ENCODE measurements at regions not wholly inside any gene's neighbourhood (a gene's known extent, or its start where the extent isn't known, plus 50 kb on each side); places are given as distances from the start of the nearest gene placed in this dataset.

DNA sequence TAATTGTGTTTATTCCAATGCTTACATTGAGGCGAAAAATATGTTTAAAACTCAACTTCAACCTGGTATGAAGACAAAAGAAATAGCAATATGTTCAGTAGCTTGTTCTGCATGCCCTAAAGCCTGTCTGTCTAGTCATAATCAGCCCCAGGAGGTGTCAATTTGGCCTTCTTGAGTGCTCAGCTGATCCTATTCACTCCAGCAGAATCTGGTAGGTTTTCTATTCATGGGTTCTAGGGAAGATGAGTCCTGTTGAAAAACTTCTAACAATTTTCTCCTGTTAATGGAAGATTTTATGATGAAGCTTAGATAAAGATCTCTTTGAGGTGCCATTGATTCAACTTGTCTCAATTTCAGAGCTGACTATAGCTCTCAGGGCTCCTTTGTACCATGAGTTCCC lies 402.0 kb upstream of the UBE2E3 start:
- TF ChIP-seq, protein P1, sequence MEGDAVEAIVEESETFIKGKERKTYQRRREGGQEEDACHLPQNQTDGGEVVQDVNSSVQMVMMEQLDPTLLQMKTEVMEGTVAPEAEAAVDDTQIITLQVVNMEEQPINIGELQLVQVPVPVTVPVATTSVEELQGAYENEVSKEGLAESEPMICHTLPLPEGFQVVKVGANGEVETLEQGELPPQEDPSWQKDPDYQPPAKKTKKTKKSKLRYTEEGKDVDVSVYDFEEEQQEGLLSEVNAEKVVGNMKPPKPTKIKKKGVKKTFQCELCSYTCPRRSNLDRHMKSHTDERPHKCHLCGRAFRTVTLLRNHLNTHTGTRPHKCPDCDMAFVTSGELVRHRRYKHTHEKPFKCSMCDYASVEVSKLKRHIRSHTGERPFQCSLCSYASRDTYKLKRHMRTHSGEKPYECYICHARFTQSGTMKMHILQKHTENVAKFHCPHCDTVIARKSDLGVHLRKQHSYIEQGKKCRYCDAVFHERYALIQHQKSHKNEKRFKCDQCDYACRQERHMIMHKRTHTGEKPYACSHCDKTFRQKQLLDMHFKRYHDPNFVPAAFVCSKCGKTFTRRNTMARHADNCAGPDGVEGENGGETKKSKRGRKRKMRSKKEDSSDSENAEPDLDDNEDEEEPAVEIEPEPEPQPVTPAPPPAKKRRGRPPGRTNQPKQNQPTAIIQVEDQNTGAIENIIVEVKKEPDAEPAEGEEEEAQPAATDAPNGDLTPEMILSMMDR (conservative IDR thresholded peaks at IDR 0.05; ENCODE audit: low read depth, low read length): no peak
- TF ChIP-seq CEBPB (IDR thresholded peaks at IDR 0.05; ENCODE audit: low read depth, low read length) (no peak), RFX5 (IDR thresholded peaks at IDR 0.05; ENCODE audit: low read depth, low read length) (no peak), CHD1 (IDR thresholded peaks at IDR 0.05; ENCODE audit: low read depth, low read length) (no peak), RCOR1 (IDR thresholded peaks at IDR 0.05; ENCODE audit: insufficient replicate concordance, low read length) (no peak), MXI1 (IDR thresholded peaks at IDR 0.05; ENCODE audit: borderline replicate concordance, low read depth, low read length) (no peak), POLR2A (IDR thresholded peaks at IDR 0.05; ENCODE audit: low read depth, low read length) (no peak), RAD21 (IDR thresholded peaks at IDR 0.05; ENCODE audit: low read length) (no peak), MAZ (IDR thresholded peaks at IDR 0.05; ENCODE audit: borderline replicate concordance, low read depth, low read length) (no peak), NFE2L2 (IDR thresholded peaks at IDR 0.05; ENCODE audit: low read depth, low read length) (no peak), SMC3 (IDR thresholded peaks at IDR 0.05; ENCODE audit: low read depth, low read length) (no peak), MAFK (IDR thresholded peaks at IDR 0.05; ENCODE audit: low read depth, low read length) (no peak), BHLHE40 (IDR thresholded peaks at IDR 0.05; ENCODE audit: low read depth, low read length) (no peak), FOS (IDR thresholded peaks at IDR 0.05; ENCODE audit: low read depth, low read length) (no peak)
- TF ChIP-seq, protein P2, sequence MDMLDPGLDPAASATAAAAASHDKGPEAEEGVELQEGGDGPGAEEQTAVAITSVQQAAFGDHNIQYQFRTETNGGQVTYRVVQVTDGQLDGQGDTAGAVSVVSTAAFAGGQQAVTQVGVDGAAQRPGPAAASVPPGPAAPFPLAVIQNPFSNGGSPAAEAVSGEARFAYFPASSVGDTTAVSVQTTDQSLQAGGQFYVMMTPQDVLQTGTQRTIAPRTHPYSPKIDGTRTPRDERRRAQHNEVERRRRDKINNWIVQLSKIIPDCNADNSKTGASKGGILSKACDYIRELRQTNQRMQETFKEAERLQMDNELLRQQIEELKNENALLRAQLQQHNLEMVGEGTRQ (IDR thresholded peaks at IDR 0.05; ENCODE audit: low read depth, low read length): no peak
- TF ChIP-seq, protein P3, sequence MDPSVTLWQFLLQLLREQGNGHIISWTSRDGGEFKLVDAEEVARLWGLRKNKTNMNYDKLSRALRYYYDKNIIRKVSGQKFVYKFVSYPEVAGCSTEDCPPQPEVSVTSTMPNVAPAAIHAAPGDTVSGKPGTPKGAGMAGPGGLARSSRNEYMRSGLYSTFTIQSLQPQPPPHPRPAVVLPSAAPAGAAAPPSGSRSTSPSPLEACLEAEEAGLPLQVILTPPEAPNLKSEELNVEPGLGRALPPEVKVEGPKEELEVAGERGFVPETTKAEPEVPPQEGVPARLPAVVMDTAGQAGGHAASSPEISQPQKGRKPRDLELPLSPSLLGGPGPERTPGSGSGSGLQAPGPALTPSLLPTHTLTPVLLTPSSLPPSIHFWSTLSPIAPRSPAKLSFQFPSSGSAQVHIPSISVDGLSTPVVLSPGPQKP (IDR thresholded peaks at IDR 0.05; ENCODE audit: borderline replicate concordance, low read depth, low read length): no peak
- Histone ChIP-seq H3K9ac (ENCODE audit: low read depth, low read length) (no peak overlapping the region), H2BK5ac (ENCODE audit: low read depth, low read length, poor library complexity, severe bottlenecking) (no peak overlapping the region), H2AK9ac (replicated peaks; ENCODE audit: low read depth, low read length, poor library complexity) (no peak overlapping the region), H3K4me1 (ENCODE audit: control insufficient read depth, insufficient read depth, low read length) (no peaks in the 10 kb centered on the region), H4K20me1 (ENCODE audit: insufficient read depth, low read length) (no peaks in the 10 kb centered on the region), H3K23ac (ENCODE audit: low read depth, low read length) (no peak overlapping the region), H3K27me3 (ENCODE audit: control insufficient read depth, insufficient read depth, low read length) (no peaks in the 10 kb centered on the region), H3K4ac (ENCODE audit: low read depth, low read length) (no peak overlapping the region), H2AK5ac (ENCODE audit: low read depth, low read length) (no peak overlapping the region), H3K36me3 (ENCODE audit: control insufficient read depth, insufficient read depth, low read length) (no peaks in the 10 kb centered on the region), H4K8ac (ENCODE audit: low read depth in 2 of 2, low read length in 2 of 2) (no peak overlapping the region), H3K79me1 (ENCODE audit: low read depth in 1 of 2, low read length in 2 of 2) (no peaks in the 10 kb centered on the region), H3K4me2 (ENCODE audit: low read depth, low read length) (no peak overlapping the region), H3K56ac (ENCODE audit: extremely low read depth, insufficient read depth, low read length) (no peak overlapping the region), H2BK15ac (ENCODE audit: low read depth, low read length) (no peak overlapping the region), H3K27ac (ENCODE audit: insufficient read depth, low read length) (no peak overlapping the region), H4K5ac (ENCODE audit: low read depth, low read length) (no peak overlapping the region), H3K18ac (ENCODE audit: low read depth, low read length) (no peak overlapping the region), H3K4me3 (ENCODE audit: insufficient read depth, low read depth, low read length) (no peak overlapping the region), H2AFZ (replicated peaks; ENCODE audit: low read length, poor library complexity) (no peak overlapping the region), H3K9me1 (ENCODE audit: insufficient read depth, low read length) (peaks cover 3% of the 10 kb centered on the region; the same call in 1 of the 2 replicates), H2BK120ac (ENCODE audit: low read depth, low read length) (no peak overlapping the region), H2BK20ac (ENCODE audit: low read depth, low read length) (no peak overlapping the region), H3K14ac (replicated peaks; ENCODE audit: low read depth, low read length) (no peak overlapping the region), H3K9me3 (ENCODE audit: control insufficient read depth, insufficient read depth, low read length) (no peaks in the 10 kb centered on the region), H4K91ac (ENCODE audit: insufficient read depth, low read depth, low read length) (no peak overlapping the region)
- no CpG with 5 or more reads among the region's 1 CpG for WGBS, 2 experiments (ENCODE audit: extremely low coverage in 2 of 2, insufficient read length in 1 of 2)
- no peak for ATAC-seq (ENCODE audit: low read depth)
- dilution Hi-C loops (cut with HindIII; ENCODE audit: low sequenced_read_pairs, unreplicated experiment) (no loop called here), intact Hi-C loops (cut with micrococcal nuclease) (loop anchor here (10.0 kb wide), 1 partner anchor 194 kb away; no protein-coding TSS in a partner anchor), in situ Hi-C loops (cut with MboI; ENCODE audit: low sequenced_read_pairs) (no loop called here)
- POLR2A ChIA-PET (ENCODE audit: unreplicated experiment): no interaction called here
- no peak for DNase-seq
- CTCF ChIA-PET: no interaction called here
- BruUV-seq (replicated peaks): no TSS peak
